Heart left ventricle (tissue), 13 donors: ENCODE measurements at regions not wholly inside any gene's neighbourhood (a gene's known extent, or its start where the extent isn't known, plus 50 kb on each side); places are given as distances from the start of the nearest gene placed in this dataset.

ENCODE experiments used
- CTCF ChIP-seq, 12 donors: fragments of 200-600 bp; sonication (generic) in 4 of 12; IDR thresholded peaks; one replicate each; pipeline versions ENCODE4 v1.5.0 to v1.8.0; 2018 to 2022; ENCODE audit warnings: antibody characterized with exemption in 12 of 12, mild to moderate bottlenecking in 5 of 12
- POLR2A ChIP-seq, 2 donors: fragments of 450-650 bp; IDR thresholded peaks; one replicate each; pipeline ENCODE4 v1.6.1; 2017; ENCODE audit warnings: antibody characterized with exemption in 2 of 2, mild to moderate bottlenecking in 2 of 2, moderate library complexity in 2 of 2
- donor health status: ischemic (EF 13 %, LVEDD 7.1; RV severe dilation, severe dysfunction).
- donor health status: DM: no; HTN: yes; CAD: no.
- donor health status: DM: no; HTN: no; CAD: no.
- donor health status: ischemic (EF 25% LVEDD 6.9; RV normal size, moderate dysfunction).
- donor health status: ischemic (EF 25% LVEDD 5.7; RV mildly dilated, moderate dysfunction).
- donor health status: ischemic (EF 35%, LVEDD 5.7; RV mildly dilated, moderate dysfunction).
- donor health status: nonischemic (EF 11% LVEDD 7.7; RV severe dilation, severe dysfunction).
- donor health status: DM: yes; HTN: yes; CAD: no.
- donor health status: PGD.
- donor health status: ischemic (EF 29% LVEDD 5.4; RV normal size, mild dysfunction).
- donor health status: nonischemic (EF 23%, LVEDD 6.1; RV moderate dilation, normal function).

GRCh38 chr2:5215989-5216607 lies 476.1 kb upstream of the SOX11 start:
- no peak for TF ChIP-seq CTCF (IDR thresholded peaks at IDR 0.05)
- TF ChIP-seq POLR2A (IDR thresholded peaks at IDR 0.05): no peak
